NB4 (cell line): ENCODE measurements at regions not wholly inside any gene's neighbourhood (a gene's known extent, or its start where the extent isn't known, plus 50 kb on each side); places are given as distances from the start of the nearest gene placed in this dataset.

Experiments used
- DNase-seq: peaks from one replicate; pipeline ENCODE4 v3.0.0; 2010; ENCODE audit warnings: low read depth
- H3K4me3 ChIP-seq: one replicate; pipeline ENCODE4 v1.5.1; 2011; ENCODE audit warnings: mild to moderate bottlenecking, low read depth, low read length, moderate library complexity
- MYC ChIP-seq: IDR thresholded peaks from 2 replicates; pipeline ENCODE4 v1.6.1; 2011; ENCODE audit warnings: low read depth, low read length
- POLR2A ChIP-seq: IDR thresholded peaks from 2 replicates; pipeline ENCODE4 v1.6.1; 2011; ENCODE audit warnings: mild to moderate bottlenecking; ENCODE audit not compliant: insufficient read length; ENCODE audit errors: extremely low read depth
- TF ChIP-seq, protein P1 (sequence below): IDR thresholded peaks from 2 replicates; pipeline ENCODE4 v1.6.1; 2011; ENCODE audit warnings: low read depth, low read length
- TF ChIP-seq, protein P2 (sequence below): IDR thresholded peaks from one replicate; pipeline ENCODE4 v1.5.1; 2012; ENCODE audit warnings: low read depth, low read length

GRCh38 chr4:26101011-26101410, 187.0 kb downstream of the SMIM20 start:
- no peak for DNase-seq
- TF ChIP-seq, protein P1, sequence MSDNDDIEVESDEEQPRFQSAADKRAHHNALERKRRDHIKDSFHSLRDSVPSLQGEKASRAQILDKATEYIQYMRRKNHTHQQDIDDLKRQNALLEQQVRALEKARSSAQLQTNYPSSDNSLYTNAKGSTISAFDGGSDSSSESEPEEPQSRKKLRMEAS = no peak
- no peak overlapping the region for H3K4me3 ChIP-seq

- H3K4me3 ChIP-seq = no peak overlapping the region
- TF ChIP-seq, protein P1 = no peak
- TF ChIP-seq, protein P2, sequence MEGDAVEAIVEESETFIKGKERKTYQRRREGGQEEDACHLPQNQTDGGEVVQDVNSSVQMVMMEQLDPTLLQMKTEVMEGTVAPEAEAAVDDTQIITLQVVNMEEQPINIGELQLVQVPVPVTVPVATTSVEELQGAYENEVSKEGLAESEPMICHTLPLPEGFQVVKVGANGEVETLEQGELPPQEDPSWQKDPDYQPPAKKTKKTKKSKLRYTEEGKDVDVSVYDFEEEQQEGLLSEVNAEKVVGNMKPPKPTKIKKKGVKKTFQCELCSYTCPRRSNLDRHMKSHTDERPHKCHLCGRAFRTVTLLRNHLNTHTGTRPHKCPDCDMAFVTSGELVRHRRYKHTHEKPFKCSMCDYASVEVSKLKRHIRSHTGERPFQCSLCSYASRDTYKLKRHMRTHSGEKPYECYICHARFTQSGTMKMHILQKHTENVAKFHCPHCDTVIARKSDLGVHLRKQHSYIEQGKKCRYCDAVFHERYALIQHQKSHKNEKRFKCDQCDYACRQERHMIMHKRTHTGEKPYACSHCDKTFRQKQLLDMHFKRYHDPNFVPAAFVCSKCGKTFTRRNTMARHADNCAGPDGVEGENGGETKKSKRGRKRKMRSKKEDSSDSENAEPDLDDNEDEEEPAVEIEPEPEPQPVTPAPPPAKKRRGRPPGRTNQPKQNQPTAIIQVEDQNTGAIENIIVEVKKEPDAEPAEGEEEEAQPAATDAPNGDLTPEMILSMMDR = no peak
- TF ChIP-seq POLR2A (no peak), MYC (no peak)
- no peak for DNase-seq
Observed at GRCh38 chr4:26104056-26104685, 190.2 kb downstream of the SMIM20 start.

DNA sequence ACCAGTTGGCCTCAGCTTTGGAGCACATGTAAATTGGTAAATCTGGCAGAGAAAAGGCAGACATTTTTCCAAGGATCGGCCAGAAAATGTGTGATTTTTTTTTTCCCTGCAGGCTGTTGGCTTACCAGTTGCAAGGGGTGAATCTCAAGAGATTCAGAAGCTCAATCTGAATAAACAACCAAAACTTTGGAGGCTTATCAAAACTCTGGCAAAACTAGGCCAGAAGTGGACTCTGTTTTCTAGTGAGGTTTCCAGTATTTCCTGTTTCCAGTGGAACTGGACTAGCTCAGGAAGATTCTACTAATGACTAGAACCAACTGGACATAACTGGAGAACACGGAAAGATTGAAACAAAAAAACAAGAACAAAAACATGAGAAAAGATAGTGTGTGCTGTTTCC, 191.3 kb downstream of the SMIM20 start:
- no peak for TF ChIP-seq POLR2A
- no peak for TF ChIP-seq MYC
- TF ChIP-seq, protein P1 = no peak
- TF ChIP-seq, protein P2 = no peak
- H3K4me3 ChIP-seq = no peak overlapping the region
- no peak for DNase-seq

DNA sequence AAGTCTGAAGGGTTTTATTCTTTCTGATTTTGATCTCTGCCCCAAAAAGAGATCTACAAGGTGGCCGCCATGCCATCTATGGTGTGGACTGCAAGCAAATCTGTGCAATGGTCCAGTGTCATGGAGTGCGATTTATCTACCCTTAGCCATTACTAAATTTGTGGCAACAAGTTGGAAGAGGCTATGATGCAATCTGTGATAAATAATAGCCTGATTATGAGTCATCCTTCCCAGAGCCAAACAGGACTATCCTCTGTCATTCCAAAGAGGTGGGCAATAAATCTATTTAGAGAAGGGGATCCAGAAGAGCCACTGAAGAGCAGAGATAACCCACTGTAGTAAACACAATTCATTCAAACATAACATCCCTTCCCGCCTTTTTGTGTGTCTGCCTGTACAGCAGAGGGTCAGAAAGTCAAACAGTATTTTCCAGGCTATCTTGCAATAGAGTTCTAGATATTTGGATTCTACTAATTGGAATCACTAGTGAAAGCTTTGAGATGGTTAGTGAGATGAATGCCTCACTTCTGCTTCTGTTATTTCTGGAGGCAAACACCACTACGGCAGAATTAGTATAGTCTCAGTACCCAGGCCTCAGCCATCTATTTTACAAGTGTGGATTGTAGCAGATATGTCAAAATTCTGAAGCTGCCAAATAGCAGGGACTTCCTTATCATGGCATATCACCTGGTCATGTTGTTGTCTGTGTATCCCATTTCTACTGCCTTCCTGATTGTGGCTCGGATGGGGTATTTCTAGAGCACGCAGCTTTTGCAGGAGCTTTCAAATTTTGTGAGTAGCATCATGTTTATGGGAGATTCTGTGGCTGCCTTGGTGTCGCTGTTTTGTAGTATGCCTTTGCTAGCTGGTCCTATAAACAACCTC, 192.0 kb downstream of the SMIM20 start:
- DNase-seq = no peak
- no peak overlapping the region for H3K4me3 ChIP-seq
- TF ChIP-seq MYC (no peak), POLR2A (no peak)
- TF ChIP-seq, protein P2 = no peak
- TF ChIP-seq, protein P1 = no peak

GRCh38 chr4:26106776-26107175, 192.8 kb downstream of the SMIM20 start:
- no peak for DNase-seq
- no peak for TF ChIP-seq MYC
- TF ChIP-seq, protein P1 = no peak
- TF ChIP-seq, protein P2 = no peak
- TF ChIP-seq POLR2A = no peak
- no peak overlapping the region for H3K4me3 ChIP-seq

GRCh38 chr4:26108054-26108453, 194.0 kb downstream of the SMIM20 start:
- H3K4me3 ChIP-seq = no peak overlapping the region
- TF ChIP-seq MYC = no peak
- TF ChIP-seq, protein P1 = no peak
- no peak for DNase-seq
